HEK293 (cell line): ENCODE measurements at regions not wholly inside any gene's neighbourhood (a gene's known extent, or its start where the extent isn't known, plus 50 kb on each side); places are given as distances from the start of the nearest gene placed in this dataset.

Experiments used
- CTCF ChIA-PET: fragments of 350-600 bp; formaldehyde crosslinking; extraction: SDS; loops from one replicate; lab custom pipeline; 2021; ENCODE audit warnings: antibody characterized with exemption; lab: Yijun Ruan, JAX
- POLR2A ChIA-PET: fragments of 300-600 bp; formaldehyde crosslinking; extraction: SDS; loops from one replicate; lab custom pipeline; 2020; ENCODE audit warnings: antibody characterized with exemption, inconsistent platforms; lab: Yijun Ruan, JAX
- H3K27ac ChIP-seq: fragments of 200-500 bp; sonication (Bioruptor generic); 2 replicates; pipeline ENCODE4 v1.5.1; 2014; ENCODE audit warnings: low read depth, low read length, control low read depth, inconsistent platforms; ENCODE audit errors: extremely low read depth
- H3K36me3 ChIP-seq, 2 experiments: fragments of 200-500 bp in 1 of 2; sonication (Bioruptor generic) in 1 of 2; 1 replicate in 1 of 2; 2 replicates in 1 of 2; pipeline ENCODE4 v1.5.1; 2014 to 2017; ENCODE audit warnings: inconsistent platforms in 2 of 2, low read length in 2 of 2; ENCODE audit not compliant: control insufficient read depth in 2 of 2, insufficient read depth in 1 of 2
- H3K4me1 ChIP-seq: fragments of 200-500 bp; sonication (Bioruptor generic); 2 replicates; pipeline ENCODE4 v1.5.1; 2014; ENCODE audit warnings: mild to moderate bottlenecking, low read length, inconsistent platforms; ENCODE audit not compliant: control insufficient read depth, insufficient read depth
- H3K4me3 ChIP-seq: 2 replicates; pipeline ENCODE4 v1.5.1; 2011; ENCODE audit warnings: low read depth, mild to moderate bottlenecking, control low read depth, low read length, moderate library complexity
- H3K9me3 ChIP-seq: fragments of 200-500 bp; sonication (Bioruptor generic); 2 replicates; pipeline ENCODE4 v1.5.1; 2014; ENCODE audit warnings: low read depth, low read length, inconsistent platforms; ENCODE audit not compliant: control insufficient read depth, insufficient read depth
- GFI1B ChIP-seq: fragments of 450-650 bp; formaldehyde crosslinking; IDR thresholded peaks from 2 replicates; pipeline ENCODE4 v1.5.1; 2016; ENCODE audit warnings: missing biosample characterization, missing genetic modification characterization
- GLI2 ChIP-seq: fragments of 450-650 bp; formaldehyde crosslinking; IDR thresholded peaks from 2 replicates; pipeline ENCODE4; 2017; ENCODE audit warnings: missing biosample characterization, missing genetic modification characterization, low read depth, borderline replicate concordance
- GLIS2 ChIP-seq: fragments of 450-650 bp; formaldehyde crosslinking; IDR thresholded peaks from 2 replicates; pipeline ENCODE4 v1.5.1; 2016; ENCODE audit warnings: missing biosample characterization, missing genetic modification characterization
- ZNF248 ChIP-seq: fragments of 450-650 bp; formaldehyde crosslinking; IDR thresholded peaks from 2 replicates; pipeline ENCODE4 v1.5.1; 2017; ENCODE audit warnings: missing biosample characterization, missing genetic modification characterization
- ZNF302 ChIP-seq: fragments of 450-650 bp; formaldehyde crosslinking; IDR thresholded peaks from 2 replicates; pipeline ENCODE4 v1.5.1; 2016; ENCODE audit warnings: missing biosample characterization, missing genetic modification characterization, low read depth
- ZNF37A ChIP-seq: fragments of 450-650 bp; IDR thresholded peaks from 2 replicates; pipeline ENCODE4 v1.5.1; 2018; ENCODE audit warnings: missing biosample characterization, missing genetic modification characterization
- ZNF514 ChIP-seq: fragments of 450-650 bp; formaldehyde crosslinking; IDR thresholded peaks from 2 replicates; pipeline ENCODE4 v1.5.1; 2016; ENCODE audit warnings: missing biosample characterization, missing genetic modification characterization
- ZNF555 ChIP-seq: fragments of 450-650 bp; formaldehyde crosslinking; conservative IDR thresholded peaks from 2 replicates; pipeline ENCODE4 v1.5.1; 2017; ENCODE audit warnings: missing biosample characterization, mild to moderate bottlenecking, missing genetic modification characterization, inconsistent platforms
- ZNF610 ChIP-seq: fragments of 450-650 bp; formaldehyde crosslinking; IDR thresholded peaks from 2 replicates; pipeline ENCODE4 v1.5.1; 2016; ENCODE audit warnings: missing biosample characterization, missing genetic modification characterization, borderline replicate concordance
- ZNF830 ChIP-seq: fragments of 450-650 bp; IDR thresholded peaks from 2 replicates; pipeline ENCODE4 v1.5.0; 2018; ENCODE audit warnings: missing biosample characterization, missing genetic modification characterization, low read depth, mild to moderate bottlenecking, moderate library complexity
- TF ChIP-seq, protein P1 (sequence below): fragments of 450-650 bp; IDR thresholded peaks from 2 replicates; pipeline ENCODE4 v1.5.1; 2018; ENCODE audit warnings: missing biosample characterization, missing genetic modification characterization
- TF ChIP-seq, protein P2 (sequence below): fragments of 450-650 bp; formaldehyde crosslinking; IDR thresholded peaks from 2 replicates; pipeline ENCODE4 v1.5.1; 2016; ENCODE audit warnings: missing biosample characterization, missing genetic modification characterization
- TF ChIP-seq, protein P3 (sequence below): fragments of 450-650 bp; formaldehyde crosslinking; IDR thresholded peaks from 2 replicates; pipeline ENCODE4 v1.5.1; 2017; ENCODE audit warnings: missing biosample characterization, missing genetic modification characterization
- TF ChIP-seq, protein P4 (sequence below): fragments of 450-650 bp; formaldehyde crosslinking; IDR thresholded peaks from 2 replicates; pipeline ENCODE4 v1.5.1; 2016; ENCODE audit warnings: missing biosample characterization, missing genetic modification characterization, borderline replicate concordance
- TF ChIP-seq, protein P5 (sequence below): fragments of 450-650 bp; formaldehyde crosslinking; IDR thresholded peaks from 2 replicates; pipeline ENCODE4; 2016; ENCODE audit warnings: missing biosample characterization, missing genetic modification characterization
- TF ChIP-seq, protein P6 (sequence below): fragments of 450-650 bp; formaldehyde crosslinking; IDR thresholded peaks from 2 replicates; pipeline ENCODE4 v1.5.1; 2016; ENCODE audit warnings: missing biosample characterization, missing genetic modification characterization
- TF ChIP-seq, protein P7 (sequence below): fragments of 450-650 bp; formaldehyde crosslinking; IDR thresholded peaks from 2 replicates; pipeline ENCODE4 v1.5.1; 2016; ENCODE audit warnings: missing biosample characterization, missing genetic modification characterization, low read depth

DNA sequence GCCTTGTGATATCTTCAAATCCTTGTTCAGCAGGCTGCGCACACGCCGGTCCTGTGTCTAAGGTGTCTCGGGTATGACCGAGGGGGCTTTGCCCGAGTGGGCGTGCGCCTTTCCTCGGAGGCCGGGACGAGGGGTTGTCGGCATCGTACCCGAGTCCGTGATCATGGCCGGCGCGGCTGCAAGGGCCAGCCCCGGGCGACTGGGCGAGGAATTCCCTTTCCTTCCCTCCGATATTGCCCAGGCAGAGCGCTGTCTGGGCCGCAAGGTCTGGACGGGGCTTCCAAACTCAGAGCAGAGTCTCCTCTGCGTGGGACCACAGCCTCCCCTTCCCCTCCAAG, 59.7 kb downstream of the ZNF467 start:
- H3K36me3 ChIP-seq = peaks cover 0 to 12% of the 10 kb centered on the region in 2 experiments; a peak in 1 of 3 replicates
- no peaks in the 10 kb centered on the region for H3K9me3 ChIP-seq
- TF ChIP-seq, protein P1, sequence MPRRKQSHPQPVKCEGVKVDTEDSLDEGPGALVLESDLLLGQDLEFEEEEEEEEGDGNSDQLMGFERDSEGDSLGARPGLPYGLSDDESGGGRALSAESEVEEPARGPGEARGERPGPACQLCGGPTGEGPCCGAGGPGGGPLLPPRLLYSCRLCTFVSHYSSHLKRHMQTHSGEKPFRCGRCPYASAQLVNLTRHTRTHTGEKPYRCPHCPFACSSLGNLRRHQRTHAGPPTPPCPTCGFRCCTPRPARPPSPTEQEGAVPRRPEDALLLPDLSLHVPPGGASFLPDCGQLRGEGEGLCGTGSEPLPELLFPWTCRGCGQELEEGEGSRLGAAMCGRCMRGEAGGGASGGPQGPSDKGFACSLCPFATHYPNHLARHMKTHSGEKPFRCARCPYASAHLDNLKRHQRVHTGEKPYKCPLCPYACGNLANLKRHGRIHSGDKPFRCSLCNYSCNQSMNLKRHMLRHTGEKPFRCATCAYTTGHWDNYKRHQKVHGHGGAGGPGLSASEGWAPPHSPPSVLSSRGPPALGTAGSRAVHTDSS = no peak
- TF ChIP-seq, protein P2, sequence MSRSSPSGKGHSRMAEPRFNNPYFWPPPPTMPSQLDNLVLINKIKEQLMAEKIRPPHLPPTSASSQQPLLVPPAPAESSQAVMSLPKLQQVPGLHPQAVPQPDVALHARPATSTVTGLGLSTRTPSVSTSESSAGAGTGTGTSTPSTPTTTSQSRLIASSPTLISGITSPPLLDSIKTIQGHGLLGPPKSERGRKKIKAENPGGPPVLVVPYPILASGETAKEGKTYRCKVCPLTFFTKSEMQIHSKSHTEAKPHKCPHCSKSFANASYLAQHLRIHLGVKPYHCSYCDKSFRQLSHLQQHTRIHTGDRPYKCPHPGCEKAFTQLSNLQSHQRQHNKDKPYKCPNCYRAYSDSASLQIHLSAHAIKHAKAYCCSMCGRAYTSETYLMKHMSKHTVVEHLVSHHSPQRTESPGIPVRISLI = no peak
- ChIA-PET POLR2A (no interaction called here), CTCF (no interaction called here)
- H3K4me3 ChIP-seq = no peak overlapping the region
- H3K4me1 ChIP-seq = no peaks in the 10 kb centered on the region
- no peak overlapping the region for H3K27ac ChIP-seq

DNA sequence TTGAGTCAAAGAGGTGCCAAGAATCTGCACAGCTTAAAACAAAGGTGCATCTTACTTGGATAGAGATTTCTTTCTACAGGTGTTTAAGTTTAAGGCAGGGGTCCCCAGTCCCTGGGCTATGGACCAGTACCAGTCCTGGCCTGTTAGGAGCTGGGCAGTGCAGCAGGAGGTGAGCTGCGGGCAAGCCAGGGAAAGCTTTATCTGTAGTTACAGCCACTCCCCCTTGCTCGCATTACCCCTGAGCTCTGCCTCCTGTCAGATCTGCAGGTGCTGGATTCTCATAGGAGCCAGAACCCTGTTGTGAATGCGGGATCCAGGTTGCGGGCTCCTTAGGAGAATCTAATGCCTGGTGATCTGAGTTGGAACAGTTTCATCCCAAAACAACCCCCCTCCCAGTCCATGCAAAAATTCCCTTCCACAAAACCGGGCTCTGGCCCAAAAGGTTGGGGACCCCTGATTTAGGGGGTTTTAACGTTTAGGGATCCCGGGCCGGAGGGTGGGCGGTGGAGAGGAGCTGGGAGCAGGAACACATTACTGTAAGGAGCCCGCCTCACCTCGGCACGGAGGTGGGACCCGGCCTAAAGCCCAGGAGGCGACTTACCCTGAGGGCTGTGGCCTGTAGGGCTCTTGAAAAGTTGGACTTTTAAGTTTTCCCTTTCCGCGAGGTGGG, 60.2 kb downstream of the ZNF467 start:
- H3K27ac ChIP-seq = no peak overlapping the region
- H3K36me3 ChIP-seq = peaks cover 0 to 12% of the 10 kb centered on the region in 2 experiments; a peak in 1 of 3 replicates
- H3K9me3 ChIP-seq = no peaks in the 10 kb centered on the region
- CTCF ChIA-PET = no interaction called here
- no peaks in the 10 kb centered on the region for H3K4me1 ChIP-seq
- no peak overlapping the region for H3K4me3 ChIP-seq
- no peak for TF ChIP-seq ZNF302 (tag by site-specific recombination)
- peak; percentile 92 for TF ChIP-seq ZNF610
- POLR2A ChIA-PET = interaction anchor here (0.9 kb wide), 1 partner anchor 35 kb away, joined by 7 read pairs; no protein-coding TSS in a partner anchor

DNA sequence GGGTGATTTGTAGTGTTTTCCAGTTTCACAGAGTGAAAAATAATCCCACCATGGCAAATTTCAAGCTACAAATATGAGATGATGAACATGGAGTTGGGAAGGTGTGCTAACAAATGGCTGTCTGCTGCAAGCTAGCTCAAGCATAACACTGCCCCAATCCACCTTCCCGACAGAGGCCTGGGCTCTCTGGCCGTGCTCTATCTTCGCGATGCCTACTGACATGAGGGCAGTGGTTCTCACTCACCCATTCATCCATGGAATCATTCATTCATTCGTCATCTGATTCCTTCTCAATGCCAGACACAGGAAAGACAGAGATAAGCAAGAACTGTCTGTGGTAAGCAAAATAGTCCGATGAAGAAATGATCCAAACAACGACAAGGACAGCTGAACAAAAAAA, 65.4 kb downstream of the ZNF467 start:
- Histone ChIP-seq H3K36me3 (no peaks in the 10 kb centered on the region), H3K9me3 (no peaks in the 10 kb centered on the region), H3K4me1 (no peaks in the 10 kb centered on the region), H3K4me3 (no peak overlapping the region), H3K27ac (no peak overlapping the region)
- ChIA-PET POLR2A (interaction anchor here (1.1 kb wide), 1 partner anchor 11 kb away, joined by 3 read pairs; no protein-coding TSS in a partner anchor), CTCF (interaction anchor here (1.0 to 2.2 kb wide), 3 partner anchors 9 to 45 kb away, joined by 3 to 12 read pairs (median 3); no protein-coding TSS in a partner anchor)
- TF ChIP-seq, protein P3, sequence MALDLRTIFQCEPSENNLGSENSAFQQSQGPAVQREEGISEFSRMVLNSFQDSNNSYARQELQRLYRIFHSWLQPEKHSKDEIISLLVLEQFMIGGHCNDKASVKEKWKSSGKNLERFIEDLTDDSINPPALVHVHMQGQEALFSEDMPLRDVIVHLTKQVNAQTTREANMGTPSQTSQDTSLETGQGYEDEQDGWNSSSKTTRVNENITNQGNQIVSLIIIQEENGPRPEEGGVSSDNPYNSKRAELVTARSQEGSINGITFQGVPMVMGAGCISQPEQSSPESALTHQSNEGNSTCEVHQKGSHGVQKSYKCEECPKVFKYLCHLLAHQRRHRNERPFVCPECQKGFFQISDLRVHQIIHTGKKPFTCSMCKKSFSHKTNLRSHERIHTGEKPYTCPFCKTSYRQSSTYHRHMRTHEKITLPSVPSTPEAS (tag by site-specific recombination) = no peak
- no peak for TF ChIP-seq ZNF37A (tag by site-specific recombination)
- no peak for TF ChIP-seq GLIS2
- TF ChIP-seq, protein P4, sequence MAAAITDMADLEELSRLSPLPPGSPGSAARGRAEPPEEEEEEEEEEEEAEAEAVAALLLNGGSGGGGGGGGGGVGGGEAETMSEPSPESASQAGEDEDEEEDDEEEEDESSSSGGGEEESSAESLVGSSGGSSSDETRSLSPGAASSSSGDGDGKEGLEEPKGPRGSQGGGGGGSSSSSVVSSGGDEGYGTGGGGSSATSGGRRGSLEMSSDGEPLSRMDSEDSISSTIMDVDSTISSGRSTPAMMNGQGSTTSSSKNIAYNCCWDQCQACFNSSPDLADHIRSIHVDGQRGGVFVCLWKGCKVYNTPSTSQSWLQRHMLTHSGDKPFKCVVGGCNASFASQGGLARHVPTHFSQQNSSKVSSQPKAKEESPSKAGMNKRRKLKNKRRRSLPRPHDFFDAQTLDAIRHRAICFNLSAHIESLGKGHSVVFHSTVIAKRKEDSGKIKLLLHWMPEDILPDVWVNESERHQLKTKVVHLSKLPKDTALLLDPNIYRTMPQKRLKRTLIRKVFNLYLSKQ = no peak
- TF ChIP-seq GLI2 (tag by site-specific recombination) = no peak
- TF ChIP-seq, protein P5, sequence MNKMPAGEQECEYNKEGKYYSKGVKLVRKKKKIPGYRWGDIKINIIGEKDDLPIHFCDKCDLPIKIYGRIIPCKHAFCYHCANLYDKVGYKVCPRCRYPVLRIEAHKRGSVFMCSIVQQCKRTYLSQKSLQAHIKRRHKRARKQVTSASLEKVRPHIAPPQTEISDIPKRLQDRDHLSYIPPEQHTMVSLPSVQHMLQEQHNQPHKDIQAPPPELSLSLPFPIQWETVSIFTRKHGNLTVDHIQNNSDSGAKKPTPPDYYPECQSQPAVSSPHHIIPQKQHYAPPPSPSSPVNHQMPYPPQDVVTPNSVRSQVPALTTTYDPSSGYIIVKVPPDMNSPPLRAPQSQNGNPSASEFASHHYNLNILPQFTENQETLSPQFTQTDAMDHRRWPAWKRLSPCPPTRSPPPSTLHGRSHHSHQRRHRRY (tag by site-specific recombination) = no peak
- TF ChIP-seq ZNF555 = no peak
- TF ChIP-seq, protein P6, sequence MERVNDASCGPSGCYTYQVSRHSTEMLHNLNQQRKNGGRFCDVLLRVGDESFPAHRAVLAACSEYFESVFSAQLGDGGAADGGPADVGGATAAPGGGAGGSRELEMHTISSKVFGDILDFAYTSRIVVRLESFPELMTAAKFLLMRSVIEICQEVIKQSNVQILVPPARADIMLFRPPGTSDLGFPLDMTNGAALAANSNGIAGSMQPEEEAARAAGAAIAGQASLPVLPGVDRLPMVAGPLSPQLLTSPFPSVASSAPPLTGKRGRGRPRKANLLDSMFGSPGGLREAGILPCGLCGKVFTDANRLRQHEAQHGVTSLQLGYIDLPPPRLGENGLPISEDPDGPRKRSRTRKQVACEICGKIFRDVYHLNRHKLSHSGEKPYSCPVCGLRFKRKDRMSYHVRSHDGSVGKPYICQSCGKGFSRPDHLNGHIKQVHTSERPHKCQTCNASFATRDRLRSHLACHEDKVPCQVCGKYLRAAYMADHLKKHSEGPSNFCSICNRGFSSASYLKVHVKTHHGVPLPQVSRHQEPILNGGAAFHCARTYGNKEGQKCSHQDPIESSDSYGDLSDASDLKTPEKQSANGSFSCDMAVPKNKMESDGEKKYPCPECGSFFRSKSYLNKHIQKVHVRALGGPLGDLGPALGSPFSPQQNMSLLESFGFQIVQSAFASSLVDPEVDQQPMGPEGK (tag by site-specific recombination) = no peak
- TF ChIP-seq ZNF514 (tag by site-specific recombination) = no peak
- no peak for TF ChIP-seq GFI1B (tag by site-specific recombination)
- TF ChIP-seq, protein P7, sequence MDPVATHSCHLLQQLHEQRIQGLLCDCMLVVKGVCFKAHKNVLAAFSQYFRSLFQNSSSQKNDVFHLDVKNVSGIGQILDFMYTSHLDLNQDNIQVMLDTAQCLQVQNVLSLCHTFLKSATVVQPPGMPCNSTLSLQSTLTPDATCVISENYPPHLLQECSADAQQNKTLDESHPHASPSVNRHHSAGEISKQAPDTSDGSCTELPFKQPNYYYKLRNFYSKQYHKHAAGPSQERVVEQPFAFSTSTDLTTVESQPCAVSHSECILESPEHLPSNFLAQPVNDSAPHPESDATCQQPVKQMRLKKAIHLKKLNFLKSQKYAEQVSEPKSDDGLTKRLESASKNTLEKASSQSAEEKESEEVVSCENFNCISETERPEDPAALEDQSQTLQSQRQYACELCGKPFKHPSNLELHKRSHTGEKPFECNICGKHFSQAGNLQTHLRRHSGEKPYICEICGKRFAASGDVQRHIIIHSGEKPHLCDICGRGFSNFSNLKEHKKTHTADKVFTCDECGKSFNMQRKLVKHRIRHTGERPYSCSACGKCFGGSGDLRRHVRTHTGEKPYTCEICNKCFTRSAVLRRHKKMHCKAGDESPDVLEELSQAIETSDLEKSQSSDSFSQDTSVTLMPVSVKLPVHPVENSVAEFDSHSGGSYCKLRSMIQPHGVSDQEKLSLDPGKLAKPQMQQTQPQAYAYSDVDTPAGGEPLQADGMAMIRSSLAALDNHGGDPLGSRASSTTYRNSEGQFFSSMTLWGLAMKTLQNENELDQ (tag by site-specific recombination) = no peak
- TF ChIP-seq ZNF830 (tag by site-specific recombination) = no peak
- TF ChIP-seq ZNF248 (tag by site-specific recombination) = no peak
